Stomach (tissue), 4 donors: ENCODE measurements at regions not wholly inside any gene's neighbourhood (a gene's known extent, or its start where the extent isn't known, plus 50 kb on each side); places are given as distances from the start of the nearest gene placed in this dataset.

Experiments used
- CTCF ChIP-seq, 7 experiments: fragments of 450-650 bp in 4 of 7; fragments of 200-600 bp in 3 of 7; sonication (generic) in 3 of 7; IDR thresholded peaks; one replicate each; pipeline ENCODE4 v1.5.1; 2016 to 2019; ENCODE audit warnings: antibody characterized with exemption in 7 of 7, control low read depth in 2 of 7, mild to moderate bottlenecking in 1 of 7
- POLR2A ChIP-seq, 4 donors: fragments of 450-650 bp; IDR thresholded peaks; one replicate each; pipeline ENCODE4 v1.6.1; 2016; ENCODE audit warnings: antibody characterized with exemption in 4 of 4, control low read depth in 2 of 4, mild to moderate bottlenecking in 1 of 4, moderate library complexity in 1 of 4

GRCh38 chr12:43286986-43287385, 265.0 kb downstream of the ADAMTS20 start:
- TF ChIP-seq POLR2A (IDR thresholded peaks at IDR 0.05): no peak
- no peak for TF ChIP-seq CTCF (IDR thresholded peaks at IDR 0.05)
